NOMO-1 treated with DMSO at 0.1 percent for 48 hours (cell line): ENCODE measurements at regions not wholly inside any gene's neighbourhood (a gene's known extent, or its start where the extent isn't known, plus 50 kb on each side); places are given as distances from the start of the nearest gene placed in this dataset.
"Not testable (repeated sequence)": the region's sequence is repeated elsewhere in the genome, so short reads cannot be mapped to it uniquely, and the experiment has no call there.

Experiments
- DNase-seq: peaks from one replicate; lab custom pipeline; 2025; ENCODE audit not compliant: unreplicated experiment; lab: John Stamatoyannopoulos, UW

GRCh38 chr18:71114550-71115210 lies 825.8 kb downstream of the SOCS6 start:
- DNase-seq = no peak

- no peak for DNase-seq
These were observed 818.4 kb downstream of the SOCS6 start for GRCh38 chr18:71107244-71107643.

DNA sequence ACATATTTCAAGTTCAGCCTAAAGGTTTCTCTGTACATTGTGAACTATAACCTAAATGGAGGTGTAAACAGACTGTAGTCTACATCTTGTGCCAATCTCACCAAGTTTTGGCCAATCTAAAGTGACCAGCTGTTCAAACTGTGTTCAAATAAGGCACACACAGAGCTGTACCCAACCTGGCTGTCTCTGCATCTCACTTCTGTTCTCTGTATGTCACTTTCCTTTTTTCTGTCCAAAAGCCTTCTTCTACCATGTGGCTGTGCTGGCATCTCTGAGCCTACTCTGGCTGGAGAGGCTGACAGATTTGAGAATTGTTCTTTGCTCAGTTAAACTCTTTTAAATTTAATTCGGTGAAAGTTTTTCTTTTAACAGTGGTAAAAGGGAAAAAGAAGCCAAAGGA lies 817.9 kb downstream of the SOCS6 start:
- DNase-seq = no peak

DNA sequence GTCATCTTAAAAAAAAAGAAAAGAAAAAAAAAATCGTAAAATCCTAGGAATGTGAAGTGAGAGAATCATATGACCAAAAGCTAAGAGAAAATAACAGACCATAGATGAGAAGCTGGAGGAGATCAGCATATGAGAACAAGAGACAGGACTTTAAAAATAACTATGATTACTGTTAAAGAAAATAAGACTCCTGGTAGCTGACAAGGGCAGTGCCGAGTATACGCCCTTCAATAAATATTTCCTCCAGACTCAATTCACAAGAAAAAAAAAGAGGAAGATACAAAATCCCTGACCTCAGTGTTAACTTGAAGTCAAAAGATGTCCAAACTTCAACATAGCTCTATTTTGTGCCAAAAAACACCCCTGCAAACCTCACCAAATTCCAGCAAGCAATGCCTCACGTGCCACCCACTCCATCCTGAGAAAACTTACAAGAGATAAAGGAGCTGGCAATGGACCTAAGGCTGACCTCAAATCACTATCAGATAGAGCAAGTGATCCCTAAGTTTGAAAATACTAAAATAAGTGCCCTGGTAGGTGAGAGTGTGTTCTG lies 817.2 kb downstream of the SOCS6 start:
- DNase-seq = no peak

- DNase-seq = no peak
These were observed 816.4 kb downstream of the SOCS6 start for GRCh38 chr18:71105078-71105819.

- no peak for DNase-seq
These were observed 790.8 kb downstream of the SOCS6 start for GRCh38 chr18:71079606-71080005.

DNA sequence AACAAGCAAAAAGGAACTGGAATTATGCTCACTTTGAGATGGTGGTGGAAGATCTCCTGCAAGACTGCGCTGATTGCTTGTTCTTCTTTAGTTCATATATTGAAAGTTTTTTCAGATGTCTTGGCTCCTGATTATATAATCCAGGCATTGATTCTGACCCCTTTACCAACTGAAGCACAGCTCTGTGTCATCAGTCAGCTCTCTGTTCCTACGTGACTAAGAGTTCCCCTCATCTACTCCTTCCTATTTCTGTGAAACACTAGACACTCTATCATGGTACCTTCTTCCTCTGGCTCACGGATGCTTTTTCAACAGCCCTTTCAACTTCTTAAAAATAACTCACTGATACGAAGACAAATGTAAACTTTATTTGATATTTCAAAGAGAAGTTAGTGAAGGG lies 788.6 kb downstream of the SOCS6 start:
- DNase-seq = no peak

- no peak for DNase-seq
These were observed 786.3 kb downstream of the SOCS6 start for GRCh38 chr18:71075147-71075546.

- no peak for DNase-seq
These were observed 779.5 kb downstream of the SOCS6 start for GRCh38 chr18:71068338-71068737.

GRCh38 chr18:71049893-71050292 lies 761.0 kb downstream of the SOCS6 start:
- DNase-seq = no peak

- no peak for DNase-seq
These were observed 759.0 kb downstream of the SOCS6 start for GRCh38 chr18:71047882-71048281.

DNA sequence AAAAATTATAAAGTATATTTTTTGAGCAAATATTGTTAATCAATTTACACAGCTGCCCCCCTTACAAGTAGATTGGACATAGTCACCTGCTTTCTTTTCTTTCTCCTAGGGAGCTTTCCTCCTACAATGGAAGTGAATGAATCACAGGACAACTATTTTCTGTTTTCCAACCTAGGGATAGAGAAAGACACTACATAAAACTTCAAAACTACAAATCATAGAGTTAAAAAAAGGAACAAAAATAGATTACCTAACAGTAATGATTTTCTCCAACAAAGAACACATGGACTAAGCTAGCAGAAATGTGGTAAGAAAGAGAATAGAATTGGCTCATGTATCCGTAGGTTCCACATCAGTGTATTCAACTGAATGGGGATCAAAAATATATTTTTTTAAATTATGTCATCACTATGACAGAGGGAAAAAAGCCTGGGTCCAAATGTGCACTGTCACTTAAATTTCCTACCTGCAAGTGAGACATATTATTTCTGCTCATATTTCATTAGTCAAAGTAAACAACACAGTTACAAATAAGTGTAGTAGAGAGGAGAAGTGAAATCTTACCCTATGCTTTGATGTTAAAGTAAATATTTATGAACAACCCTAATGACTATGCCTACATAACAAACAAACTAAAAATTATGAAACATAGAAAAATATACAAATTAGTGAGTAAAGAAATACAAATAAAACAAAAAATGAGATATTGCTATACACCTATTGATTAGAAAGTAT lies 756.7 kb downstream of the SOCS6 start:
- DNase-seq = no peak

- DNase-seq = no peak
These were observed 751.3 kb downstream of the SOCS6 start for GRCh38 chr18:71040161-71040560.

- no peak for DNase-seq
These were observed 749.4 kb downstream of the SOCS6 start for GRCh38 chr18:71038196-71038595.

DNA sequence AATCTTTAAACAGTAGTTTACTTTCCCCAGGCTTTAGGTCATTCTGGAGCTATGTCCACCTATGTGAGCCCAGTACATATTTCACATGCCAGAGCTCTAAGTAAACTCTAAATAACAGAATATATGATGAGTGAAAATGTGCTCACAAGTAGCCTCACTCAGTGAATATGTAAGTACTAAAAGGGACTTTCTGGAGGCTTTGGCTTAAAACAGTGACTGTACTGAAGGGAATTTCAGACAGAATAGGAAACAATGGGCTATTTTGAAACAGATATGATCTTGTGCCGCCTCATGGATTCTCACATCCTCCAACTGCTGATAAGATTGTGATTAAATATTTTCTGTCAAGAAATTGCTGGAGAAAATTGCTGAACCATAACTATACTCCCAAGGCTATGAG lies 747.9 kb downstream of the SOCS6 start:
- no peak for DNase-seq

DNA sequence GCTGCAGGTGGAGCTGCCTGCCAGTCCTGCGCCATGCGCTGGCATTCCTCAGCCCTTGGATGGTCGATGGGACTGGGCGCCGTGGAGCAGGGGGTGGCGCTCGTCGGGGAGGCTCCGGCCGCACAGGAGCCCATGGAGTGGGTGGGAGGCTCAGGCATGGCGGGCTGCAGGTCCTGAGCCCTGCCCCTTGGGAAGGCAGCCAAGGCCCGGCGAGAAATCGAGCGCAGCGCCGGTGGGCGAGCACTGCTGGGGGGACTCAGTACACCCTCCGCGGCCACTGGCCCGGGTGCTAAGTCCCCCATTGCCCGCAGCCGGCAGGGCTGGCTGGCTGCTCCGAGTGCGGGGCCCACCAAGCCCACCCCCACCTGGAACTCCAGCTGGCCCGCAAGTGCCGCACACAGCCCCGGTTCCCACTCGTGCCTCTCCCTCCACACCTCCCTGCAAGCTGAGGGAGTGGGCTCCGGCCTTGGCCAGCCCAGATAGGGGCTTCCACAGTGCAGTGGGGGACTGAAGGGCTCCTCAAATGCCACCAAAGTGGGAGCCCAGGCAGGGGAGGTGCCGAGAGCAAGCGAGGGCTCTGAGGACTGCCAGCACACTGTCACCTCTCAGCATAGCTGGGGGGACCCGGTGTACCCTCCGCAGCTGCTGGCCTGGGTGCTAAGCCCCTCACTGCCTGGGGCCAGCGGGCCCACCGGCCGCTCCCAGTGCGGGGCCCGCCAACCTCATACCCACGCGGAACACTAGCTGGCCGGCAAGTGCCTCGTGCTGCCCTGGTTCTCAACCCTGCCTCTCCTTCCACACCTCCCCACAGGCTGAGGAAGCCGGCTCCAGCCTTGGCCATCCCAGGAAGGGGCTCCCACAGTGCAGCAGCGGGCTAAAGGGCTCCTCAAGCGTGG lies 742.7 kb downstream of the SOCS6 start:
- not testable (repeated sequence) for DNase-seq

GRCh38 chr18:71030085-71030484 lies 741.2 kb downstream of the SOCS6 start:
- DNase-seq = not testable (repeated sequence)

GRCh38 chr18:71028285-71028762 lies 739.5 kb downstream of the SOCS6 start:
- DNase-seq = no peak

GRCh38 chr18:71027531-71027930 lies 738.7 kb downstream of the SOCS6 start:
- DNase-seq = no peak

DNA sequence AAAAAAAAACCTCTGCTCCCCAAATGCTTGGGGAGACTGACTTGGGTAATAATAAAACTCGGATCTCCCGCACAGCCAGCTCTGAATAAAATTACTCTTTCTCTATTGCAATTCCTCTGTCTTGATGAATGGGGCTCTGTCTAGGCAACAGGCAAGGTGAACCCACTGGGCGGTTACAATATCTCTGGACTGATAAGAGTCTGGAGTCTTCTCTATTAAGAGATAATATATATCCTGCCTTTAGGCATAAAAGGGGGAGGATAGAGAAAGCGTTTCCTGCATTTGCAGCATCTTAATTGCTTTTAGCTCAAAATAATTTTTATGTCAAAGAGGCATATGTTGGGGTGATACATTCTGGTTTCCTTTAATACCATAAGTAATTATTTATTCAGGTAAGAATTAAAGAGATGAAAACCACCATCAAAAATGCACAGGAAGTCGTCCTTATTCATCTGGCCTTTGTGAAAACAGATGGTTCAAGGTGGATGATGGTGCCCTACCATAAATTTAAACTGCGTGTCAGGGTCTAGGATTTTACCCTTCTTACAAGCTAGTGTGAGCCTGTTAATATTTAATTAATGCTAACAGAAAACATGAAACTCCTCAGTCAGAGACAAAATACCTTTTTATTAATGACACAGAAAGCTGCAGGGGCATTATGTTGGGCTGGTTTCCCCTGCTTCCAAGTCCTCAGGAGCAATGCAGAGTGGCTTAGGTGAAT lies 736.8 kb downstream of the SOCS6 start:
- DNase-seq = no peak
